Liver (tissue), 3 donors: ENCODE measurements at regions not wholly inside any gene's neighbourhood (a gene's known extent, or its start where the extent isn't known, plus 50 kb on each side); places are given as distances from the start of the nearest gene placed in this dataset.

Experiments used
- EGR1 ChIP-seq, 2 donors: IDR thresholded peaks; 2 replicates each; pipeline ENCODE4 v1.6.1; 2016 to 2018; ENCODE audit warnings: antibody characterized with exemption in 2 of 2, low read depth in 2 of 2
- HNF4G ChIP-seq: IDR thresholded peaks from 2 replicates; pipeline ENCODE4 v1.6.1; 2016; ENCODE audit warnings: antibody characterized with exemption
- JUND ChIP-seq, 2 donors: IDR thresholded peaks; 2 replicates each; pipeline ENCODE4 v1.6.1; 2016; ENCODE audit warnings: antibody characterized with exemption in 2 of 2
- NR2F2 ChIP-seq: IDR thresholded peaks from 2 replicates; pipeline ENCODE4 v1.6.1; 2016; ENCODE audit warnings: antibody characterized with exemption
- RAD21 ChIP-seq, 2 donors: IDR thresholded peaks; 2 replicates each; pipeline ENCODE4 v1.6.1; 2016; ENCODE audit warnings: antibody characterized with exemption in 2 of 2, mild to moderate bottlenecking in 2 of 2
- RXRA ChIP-seq, 2 donors: IDR thresholded peaks; 2 replicates each; pipeline ENCODE4 v1.6.1; 2017 to 2018; ENCODE audit warnings: antibody characterized with exemption in 2 of 2, mild to moderate bottlenecking in 1 of 2
- SP1 ChIP-seq: IDR thresholded peaks from 2 replicates; pipeline ENCODE4 v1.6.1; 2018; ENCODE audit warnings: antibody characterized with exemption, mild to moderate bottlenecking
- TAF1 ChIP-seq: conservative IDR thresholded peaks from 2 replicates; pipeline ENCODE4 v1.6.1; 2016; ENCODE audit warnings: antibody characterized with exemption, mild to moderate bottlenecking
- YY1 ChIP-seq: IDR thresholded peaks from 2 replicates; pipeline ENCODE4 v1.6.1; 2016; ENCODE audit warnings: antibody characterized with exemption, mild to moderate bottlenecking
- TF ChIP-seq, protein P1 (sequence below): fragments of 150-350 bp; IDR thresholded peaks from 2 replicates; pipeline ENCODE4 v1.5.1; 2017; ENCODE audit warnings: improper control_type of control experiment, low read depth, low read length; ENCODE audit not compliant: missing input control
- TF ChIP-seq, protein P2 (sequence below): IDR thresholded peaks from 2 replicates; pipeline ENCODE4 v1.6.1; 2016; ENCODE audit warnings: antibody characterized with exemption
- TF ChIP-seq, protein P3 (sequence below): IDR thresholded peaks from 2 replicates; pipeline ENCODE4 v1.6.1; 2016; ENCODE audit warnings: antibody characterized with exemption, mild to moderate bottlenecking
- TF ChIP-seq, protein P4 (sequence below): IDR thresholded peaks from 2 replicates; pipeline ENCODE4 v1.6.1; 2016; ENCODE audit warnings: antibody characterized with exemption
- TF ChIP-seq, protein P5 (sequence below): IDR thresholded peaks from 2 replicates; pipeline ENCODE4 v1.6.1; 2016; ENCODE audit warnings: antibody characterized with exemption
- donor health status: healthy.
- donor health status: healthy.

DNA sequence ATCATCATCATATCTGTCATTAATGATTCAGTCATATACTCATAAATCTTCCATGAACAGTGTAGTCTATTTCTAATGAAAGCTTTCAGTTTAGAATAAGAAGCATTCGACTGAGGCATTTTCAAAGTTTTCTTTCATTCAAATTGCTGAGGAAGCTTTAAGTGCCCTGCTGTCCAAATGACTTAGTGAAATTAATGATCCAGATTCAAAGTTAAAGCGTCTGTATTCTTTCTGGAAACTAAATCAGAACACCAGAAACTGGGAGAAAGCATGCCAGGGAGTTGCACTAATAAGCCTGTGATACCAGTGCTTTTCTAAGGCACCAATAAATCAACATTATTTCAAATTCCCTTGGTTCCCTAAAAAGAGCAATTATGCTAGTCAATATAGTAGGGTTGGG is 367.8 kb upstream of the ANO5 start:
- TF ChIP-seq YY1 (no peak), JUND (IDR thresholded peaks at IDR 0.05) (no peak), RAD21 (IDR thresholded peaks at IDR 0.05) (no peak), EGR1 (IDR thresholded peaks at IDR 0.05; ENCODE audit: low read depth in 2 of 2) (no peak), TAF1 (no peak), NR2F2 (no peak), SP1 (no peak), RXRA (IDR thresholded peaks at IDR 0.05) (no peak), HNF4G (no peak)
- TF ChIP-seq, protein P1, sequence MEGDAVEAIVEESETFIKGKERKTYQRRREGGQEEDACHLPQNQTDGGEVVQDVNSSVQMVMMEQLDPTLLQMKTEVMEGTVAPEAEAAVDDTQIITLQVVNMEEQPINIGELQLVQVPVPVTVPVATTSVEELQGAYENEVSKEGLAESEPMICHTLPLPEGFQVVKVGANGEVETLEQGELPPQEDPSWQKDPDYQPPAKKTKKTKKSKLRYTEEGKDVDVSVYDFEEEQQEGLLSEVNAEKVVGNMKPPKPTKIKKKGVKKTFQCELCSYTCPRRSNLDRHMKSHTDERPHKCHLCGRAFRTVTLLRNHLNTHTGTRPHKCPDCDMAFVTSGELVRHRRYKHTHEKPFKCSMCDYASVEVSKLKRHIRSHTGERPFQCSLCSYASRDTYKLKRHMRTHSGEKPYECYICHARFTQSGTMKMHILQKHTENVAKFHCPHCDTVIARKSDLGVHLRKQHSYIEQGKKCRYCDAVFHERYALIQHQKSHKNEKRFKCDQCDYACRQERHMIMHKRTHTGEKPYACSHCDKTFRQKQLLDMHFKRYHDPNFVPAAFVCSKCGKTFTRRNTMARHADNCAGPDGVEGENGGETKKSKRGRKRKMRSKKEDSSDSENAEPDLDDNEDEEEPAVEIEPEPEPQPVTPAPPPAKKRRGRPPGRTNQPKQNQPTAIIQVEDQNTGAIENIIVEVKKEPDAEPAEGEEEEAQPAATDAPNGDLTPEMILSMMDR = no peak
- TF ChIP-seq, protein P2, sequence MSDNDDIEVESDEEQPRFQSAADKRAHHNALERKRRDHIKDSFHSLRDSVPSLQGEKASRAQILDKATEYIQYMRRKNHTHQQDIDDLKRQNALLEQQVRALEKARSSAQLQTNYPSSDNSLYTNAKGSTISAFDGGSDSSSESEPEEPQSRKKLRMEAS = no peak
- TF ChIP-seq, protein P3, sequence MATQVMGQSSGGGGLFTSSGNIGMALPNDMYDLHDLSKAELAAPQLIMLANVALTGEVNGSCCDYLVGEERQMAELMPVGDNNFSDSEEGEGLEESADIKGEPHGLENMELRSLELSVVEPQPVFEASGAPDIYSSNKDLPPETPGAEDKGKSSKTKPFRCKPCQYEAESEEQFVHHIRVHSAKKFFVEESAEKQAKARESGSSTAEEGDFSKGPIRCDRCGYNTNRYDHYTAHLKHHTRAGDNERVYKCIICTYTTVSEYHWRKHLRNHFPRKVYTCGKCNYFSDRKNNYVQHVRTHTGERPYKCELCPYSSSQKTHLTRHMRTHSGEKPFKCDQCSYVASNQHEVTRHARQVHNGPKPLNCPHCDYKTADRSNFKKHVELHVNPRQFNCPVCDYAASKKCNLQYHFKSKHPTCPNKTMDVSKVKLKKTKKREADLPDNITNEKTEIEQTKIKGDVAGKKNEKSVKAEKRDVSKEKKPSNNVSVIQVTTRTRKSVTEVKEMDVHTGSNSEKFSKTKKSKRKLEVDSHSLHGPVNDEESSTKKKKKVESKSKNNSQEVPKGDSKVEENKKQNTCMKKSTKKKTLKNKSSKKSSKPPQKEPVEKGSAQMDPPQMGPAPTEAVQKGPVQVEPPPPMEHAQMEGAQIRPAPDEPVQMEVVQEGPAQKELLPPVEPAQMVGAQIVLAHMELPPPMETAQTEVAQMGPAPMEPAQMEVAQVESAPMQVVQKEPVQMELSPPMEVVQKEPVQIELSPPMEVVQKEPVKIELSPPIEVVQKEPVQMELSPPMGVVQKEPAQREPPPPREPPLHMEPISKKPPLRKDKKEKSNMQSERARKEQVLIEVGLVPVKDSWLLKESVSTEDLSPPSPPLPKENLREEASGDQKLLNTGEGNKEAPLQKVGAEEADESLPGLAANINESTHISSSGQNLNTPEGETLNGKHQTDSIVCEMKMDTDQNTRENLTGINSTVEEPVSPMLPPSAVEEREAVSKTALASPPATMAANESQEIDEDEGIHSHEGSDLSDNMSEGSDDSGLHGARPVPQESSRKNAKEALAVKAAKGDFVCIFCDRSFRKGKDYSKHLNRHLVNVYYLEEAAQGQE = no peak
- TF ChIP-seq, protein P4, sequence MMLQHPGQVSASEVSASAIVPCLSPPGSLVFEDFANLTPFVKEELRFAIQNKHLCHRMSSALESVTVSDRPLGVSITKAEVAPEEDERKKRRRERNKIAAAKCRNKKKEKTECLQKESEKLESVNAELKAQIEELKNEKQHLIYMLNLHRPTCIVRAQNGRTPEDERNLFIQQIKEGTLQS = no peak
- TF ChIP-seq, protein P5, sequence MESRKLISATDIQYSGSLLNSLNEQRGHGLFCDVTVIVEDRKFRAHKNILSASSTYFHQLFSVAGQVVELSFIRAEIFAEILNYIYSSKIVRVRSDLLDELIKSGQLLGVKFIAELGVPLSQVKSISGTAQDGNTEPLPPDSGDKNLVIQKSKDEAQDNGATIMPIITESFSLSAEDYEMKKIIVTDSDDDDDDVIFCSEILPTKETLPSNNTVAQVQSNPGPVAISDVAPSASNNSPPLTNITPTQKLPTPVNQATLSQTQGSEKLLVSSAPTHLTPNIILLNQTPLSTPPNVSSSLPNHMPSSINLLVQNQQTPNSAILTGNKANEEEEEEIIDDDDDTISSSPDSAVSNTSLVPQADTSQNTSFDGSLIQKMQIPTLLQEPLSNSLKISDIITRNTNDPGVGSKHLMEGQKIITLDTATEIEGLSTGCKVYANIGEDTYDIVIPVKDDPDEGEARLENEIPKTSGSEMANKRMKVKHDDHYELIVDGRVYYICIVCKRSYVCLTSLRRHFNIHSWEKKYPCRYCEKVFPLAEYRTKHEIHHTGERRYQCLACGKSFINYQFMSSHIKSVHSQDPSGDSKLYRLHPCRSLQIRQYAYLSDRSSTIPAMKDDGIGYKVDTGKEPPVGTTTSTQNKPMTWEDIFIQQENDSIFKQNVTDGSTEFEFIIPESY = no peak
